ENCODE measurements at regions not wholly inside any gene's neighbourhood (a gene's known extent, or its start where the extent isn't known, plus 50 kb on each side); places are given as distances from the start of the nearest gene placed in this dataset.
"Not testable (repeated sequence)": the region's sequence is repeated elsewhere in the genome, so short reads cannot be mapped to it uniquely, and the experiment has no call there.

DNA sequence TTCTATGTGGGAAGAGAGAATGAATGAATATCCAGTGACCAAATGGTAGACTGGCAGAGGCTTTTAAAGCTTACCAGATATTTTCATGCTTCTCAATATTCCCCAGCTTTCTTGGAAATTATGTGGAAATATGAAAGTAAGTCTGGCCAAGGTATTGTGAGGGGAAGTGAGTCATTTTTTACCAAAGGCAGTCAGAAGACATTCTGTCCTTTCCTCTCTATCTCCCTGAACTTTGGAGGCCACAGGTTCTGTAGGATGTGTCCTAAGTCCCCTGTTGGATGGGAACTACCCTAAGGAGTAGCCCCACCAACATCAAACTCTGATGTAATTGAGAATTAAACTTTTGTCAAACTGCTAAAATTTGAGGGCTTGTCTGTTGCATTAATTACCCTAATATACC lies 593.8 kb upstream of the NRSN1 start:
- no peak for DNase-seq

DNA sequence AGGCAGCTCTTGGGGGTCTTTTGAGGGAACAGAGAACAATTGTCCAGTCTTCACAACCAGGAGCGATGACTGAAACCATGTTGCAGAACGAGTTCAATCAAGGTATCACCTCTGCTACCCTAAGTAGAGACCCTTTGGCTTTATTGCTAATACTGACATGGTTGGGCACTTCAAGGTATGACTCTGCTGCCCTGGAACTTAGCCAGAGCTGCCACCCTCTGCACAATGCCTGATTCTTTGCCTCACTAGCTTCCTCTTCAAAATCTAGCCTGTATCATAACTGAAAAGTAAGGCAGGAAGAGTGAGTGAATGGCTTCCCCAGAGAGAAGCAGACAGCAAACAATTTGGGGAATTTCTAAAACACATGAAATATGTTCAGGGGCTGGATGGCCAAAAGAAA lies 592.7 kb upstream of the NRSN1 start:
- no peak for DNase-seq

DNA sequence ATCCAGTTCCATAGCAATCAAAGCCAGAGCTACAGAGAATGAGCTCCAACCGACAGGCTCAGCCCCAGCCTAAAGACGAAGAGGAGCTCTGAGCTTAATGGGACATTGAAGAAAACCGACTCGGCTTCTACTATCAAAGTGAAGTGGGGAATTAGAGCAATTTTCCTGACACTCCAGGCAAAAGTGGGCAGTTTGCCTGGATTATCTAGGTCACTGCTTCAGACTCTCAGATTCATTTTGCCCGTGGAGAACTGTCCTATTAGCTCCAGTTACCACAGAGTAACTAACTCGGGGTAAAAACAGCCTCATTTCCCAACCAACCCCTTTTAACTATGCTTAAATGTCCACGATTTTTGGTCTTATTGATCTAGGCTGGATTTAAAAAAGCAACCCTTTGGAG lies 592.1 kb upstream of the NRSN1 start:
- DNase-seq: peak; percentile 29

DNA sequence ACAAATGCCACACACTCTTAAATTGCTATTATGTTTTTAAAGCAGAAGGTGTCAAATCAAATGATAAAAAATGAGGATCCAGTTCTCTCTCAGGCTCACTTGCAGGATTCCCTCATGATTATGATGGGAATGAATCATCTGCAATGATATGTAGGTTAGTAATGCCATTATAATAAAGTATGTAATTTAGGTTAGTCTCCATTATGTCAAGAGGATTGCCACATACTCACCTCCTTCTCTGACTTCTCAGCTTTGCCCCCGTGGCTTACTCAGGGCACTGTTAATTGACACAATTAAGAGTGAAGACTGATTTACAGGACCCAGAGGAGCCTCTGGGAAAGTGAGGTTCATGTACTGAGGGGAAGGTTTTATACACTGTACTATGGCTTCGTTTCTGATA lies 591.7 kb upstream of the NRSN1 start:
- no peak for DNase-seq

DNA sequence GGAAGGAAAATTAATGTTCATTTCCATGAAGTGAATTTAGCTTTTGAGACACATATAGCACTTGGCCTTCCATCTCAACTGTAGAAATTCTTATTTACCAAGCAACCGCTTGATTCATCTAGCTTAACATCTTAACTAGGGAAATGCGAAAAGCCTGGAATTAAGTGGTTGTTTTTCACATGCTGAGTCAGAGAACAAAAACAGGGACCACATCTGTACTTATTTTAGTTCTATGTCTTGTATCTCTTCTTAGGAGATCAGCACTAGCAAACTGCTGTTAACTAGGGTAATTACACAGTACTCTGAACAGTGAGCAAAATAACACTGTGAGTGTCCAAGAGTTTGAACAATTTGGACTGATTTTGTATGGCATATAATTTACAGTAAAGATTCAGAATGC lies 590.9 kb upstream of the NRSN1 start:
- no peak for DNase-seq

DNA sequence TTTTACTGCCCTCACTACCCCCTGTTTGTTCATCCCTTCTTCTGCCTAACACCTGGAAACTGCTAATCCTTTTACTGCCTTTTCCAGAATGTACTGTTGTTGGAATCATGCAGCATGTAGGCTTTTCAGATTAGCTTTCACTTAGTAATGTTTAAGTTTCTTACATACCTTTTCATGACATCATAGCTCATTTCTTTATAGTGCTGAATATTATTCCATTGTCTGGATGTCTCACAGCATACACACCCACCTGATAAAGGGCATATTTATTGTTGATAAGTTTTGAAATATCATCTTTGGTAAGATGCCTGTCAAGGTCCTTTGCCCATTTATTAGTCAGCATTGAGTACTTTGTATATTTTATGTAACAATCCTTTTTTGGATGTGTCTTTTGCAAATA lies 588.2 kb upstream of the NRSN1 start:
- no peak for DNase-seq

DNA sequence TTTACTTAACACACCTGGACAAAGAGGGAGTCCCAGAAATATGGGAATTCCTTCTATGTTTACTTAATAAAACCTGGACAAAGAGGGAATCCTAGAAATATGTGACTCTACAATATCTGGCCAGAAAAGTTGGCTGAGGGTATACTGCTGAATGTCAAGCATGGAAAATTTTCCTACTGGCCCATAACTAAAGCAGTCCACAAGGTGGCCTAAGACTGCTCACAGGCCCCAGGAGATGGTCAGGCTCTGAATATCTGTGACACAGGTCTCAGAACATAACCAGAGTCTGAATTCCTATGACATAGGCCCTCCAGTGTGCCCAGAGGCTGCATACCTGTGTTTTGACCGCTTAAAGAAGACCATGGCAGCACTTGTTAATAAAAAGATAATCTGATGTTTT lies 578.2 kb upstream of the NRSN1 start:
- DNase-seq: no peak

DNA sequence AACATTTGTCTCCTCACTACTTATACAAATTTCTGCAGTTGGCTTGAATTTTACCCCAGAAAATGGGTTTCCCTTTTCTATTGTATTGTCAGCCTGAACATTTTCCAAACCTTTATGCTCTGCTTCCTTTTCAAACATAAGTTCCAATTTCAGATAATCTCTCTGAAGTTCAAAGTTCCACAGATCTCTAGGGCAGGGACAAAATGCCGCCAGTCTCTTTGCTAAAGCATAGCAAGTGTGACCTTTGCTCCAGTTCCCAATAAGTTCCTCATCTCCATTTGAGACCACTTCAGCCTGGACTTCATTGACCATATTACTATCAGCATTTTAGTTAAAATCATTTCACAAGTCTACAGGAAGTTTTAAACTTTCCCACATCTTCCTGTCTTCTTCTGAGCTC lies 571.1 kb upstream of the NRSN1 start:
- not testable (repeated sequence) for DNase-seq

DNA sequence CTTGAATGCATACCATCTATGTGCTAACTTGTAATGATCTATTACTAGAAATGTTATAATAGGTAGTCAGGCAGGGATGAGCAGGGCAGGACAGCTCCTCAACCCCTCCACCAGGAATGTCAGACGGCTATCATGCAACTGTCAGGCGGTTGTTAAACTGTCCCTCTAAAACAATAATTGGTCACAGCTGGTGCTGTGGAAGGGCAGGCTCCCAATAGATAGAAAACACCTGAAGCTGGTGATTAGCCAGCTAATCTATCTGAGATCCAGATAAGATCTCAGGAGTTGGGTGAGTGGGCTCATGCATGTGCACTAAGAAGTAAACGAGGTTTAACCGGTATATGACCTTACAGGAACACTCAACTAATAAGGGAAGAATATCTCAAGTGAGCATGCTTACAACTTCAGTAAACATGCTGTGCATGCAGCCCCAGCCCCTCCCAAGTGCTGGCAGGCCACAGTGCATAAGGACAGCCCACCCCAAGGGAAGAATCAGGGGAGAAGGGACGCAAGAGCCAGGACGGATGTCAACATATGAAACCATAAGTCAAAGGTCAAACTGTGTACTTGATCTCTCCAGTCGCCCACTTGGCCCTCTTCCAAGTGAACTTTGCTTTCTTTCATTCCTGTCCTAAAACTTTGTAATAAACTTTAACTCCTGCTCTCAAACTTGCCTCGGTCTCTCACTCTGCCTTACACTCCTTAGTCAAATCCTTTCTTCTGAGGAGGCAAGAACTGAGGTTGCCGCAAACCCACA lies 566.2 kb upstream of the NRSN1 start:
- no peak for DNase-seq

DNA sequence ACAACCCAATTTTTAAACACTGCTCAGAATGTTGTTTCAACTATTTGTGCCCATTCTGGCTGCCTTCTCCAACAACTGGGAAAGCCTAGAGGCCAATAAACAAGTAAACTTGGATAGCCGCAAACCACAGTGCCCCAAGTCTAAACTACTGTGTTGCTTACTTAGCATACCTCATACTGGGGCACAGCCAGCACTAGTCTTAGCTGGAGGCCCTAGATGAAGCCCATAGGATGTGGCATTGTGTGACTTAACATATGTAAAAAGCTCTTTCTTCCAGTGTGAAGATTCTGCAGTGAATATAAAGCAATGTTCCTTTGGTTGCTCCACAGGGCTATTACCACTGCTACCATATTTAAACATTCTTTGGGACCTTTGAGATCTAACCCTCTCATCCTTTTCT lies 564.3 kb upstream of the NRSN1 start:
- DNase-seq: no peak

DNA sequence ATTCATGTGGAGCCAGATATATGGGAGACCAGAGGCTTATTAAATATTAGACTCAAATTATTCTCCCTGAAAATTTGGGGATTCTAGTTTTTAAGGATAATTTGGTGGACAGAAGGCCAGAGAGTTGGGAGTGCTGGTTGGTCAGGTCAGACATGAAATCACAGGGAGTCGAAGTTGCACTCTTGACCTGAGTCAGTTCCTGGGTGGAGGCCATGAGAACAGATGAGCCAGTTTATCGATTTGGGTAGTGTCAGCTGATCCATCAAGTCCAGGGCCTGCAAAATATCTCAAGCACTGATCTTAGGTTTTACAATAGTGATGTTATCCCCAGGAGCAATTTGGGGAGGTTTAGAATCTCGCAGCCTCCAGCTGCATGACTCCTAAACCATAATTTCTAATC lies 563.5 kb upstream of the NRSN1 start:
- DNase-seq: no peak

DNA sequence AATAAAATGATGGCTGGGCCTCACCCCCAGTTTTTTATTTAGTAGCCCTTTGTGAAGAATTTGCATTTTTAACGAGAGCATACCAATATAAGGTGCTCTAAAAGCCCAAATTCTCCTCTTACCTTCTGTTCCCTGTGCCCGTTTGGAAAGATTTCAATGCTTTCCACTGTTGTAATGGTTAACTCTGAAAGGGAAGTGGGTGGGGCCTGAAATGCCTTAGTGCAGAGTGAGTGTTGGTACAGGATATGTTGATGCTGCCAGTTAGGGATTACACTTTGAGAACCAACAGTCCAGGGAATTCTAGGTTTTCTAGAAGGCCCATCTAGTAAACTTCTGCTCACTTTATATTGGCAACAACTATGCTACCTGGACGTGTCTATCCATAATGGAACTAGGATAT lies 562.7 kb upstream of the NRSN1 start:
- no peak for DNase-seq

DNA sequence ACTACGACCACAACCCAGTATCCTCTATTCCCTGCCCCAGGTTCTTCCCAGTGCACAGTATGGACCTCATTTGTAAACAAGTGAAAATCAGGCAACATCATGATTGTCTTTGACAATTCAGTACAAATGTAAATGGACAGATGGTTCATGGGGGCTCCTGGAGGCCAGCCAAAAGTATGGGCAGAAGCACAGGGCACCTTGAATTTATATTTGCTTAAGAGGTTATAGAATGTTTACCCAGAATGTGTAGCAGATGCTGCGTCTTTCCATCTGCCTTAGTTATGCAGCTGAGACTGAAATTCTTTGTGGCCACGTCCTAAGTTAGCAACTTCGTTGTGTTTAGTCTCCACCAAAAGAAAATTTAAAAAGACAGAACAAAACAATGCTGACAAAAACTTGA lies 559.6 kb upstream of the NRSN1 start:
- DNase-seq: no peak

DNA sequence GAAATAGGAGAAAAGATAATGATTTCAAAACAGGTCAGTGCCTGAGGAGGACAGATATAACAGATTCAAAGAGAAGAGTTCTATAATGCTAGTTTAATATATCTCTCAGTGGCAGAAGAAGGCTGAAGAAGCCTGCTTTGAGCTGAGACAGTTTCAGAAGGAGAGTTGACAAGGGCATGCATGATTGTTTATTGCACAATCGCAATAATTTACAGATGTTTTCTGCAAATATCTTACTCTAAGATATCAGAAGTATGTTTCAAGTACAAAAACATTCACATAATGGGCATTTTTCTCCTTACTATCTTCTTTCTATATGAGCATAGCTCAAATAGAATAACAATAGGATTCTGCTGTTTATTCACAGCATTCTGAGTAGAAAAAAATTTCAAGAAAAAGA lies 557.7 kb upstream of the NRSN1 start:
- DNase-seq: no peak

DNA sequence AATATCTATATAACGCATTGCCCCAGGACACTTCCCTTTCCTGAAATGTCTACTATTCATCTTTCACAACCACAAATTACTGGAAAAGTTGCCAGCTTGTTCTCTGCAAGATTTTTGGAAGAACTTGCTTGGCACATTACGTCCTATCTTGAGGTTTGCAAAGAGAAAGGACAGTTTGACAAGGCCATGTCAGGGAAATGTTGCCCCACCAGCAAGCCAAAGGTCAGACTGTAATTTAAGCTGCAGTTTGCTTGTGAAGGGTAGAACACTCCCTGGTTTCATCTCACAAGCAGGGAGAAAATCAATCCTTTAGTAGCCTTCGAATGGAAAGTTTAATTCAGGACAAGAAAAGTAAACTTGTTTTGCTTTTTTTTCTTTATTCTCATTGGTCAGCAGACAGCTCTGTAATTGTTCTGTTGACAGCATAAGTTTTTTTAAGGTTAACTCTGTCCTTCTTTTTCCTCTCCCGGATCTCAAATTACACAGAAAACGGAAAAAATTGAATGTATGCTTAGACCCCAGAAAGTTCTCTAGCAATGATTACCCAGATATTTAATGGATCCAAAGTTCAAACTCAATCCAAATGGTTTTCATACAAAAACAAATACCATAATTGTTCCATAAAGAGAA lies 541.8 kb upstream of the NRSN1 start:
- DNase-seq: peak; percentile 2

DNA sequence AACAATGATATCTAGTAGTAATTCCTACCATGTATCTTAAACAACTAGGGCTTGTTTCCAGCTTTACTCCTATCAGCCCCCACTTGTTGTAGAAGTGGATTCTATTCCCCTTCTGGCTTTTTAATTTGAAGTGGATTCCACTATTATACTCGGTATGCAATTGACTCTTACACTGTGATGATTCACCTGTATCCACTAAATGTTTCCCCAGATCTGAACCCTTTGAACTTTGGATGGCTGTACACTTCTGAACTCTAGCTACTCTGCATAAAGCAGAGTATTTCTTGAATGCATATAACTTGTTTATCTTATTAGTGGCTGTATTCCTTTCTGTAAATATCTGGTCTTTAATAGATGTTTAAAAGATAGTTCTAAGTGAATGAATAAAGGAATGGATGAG lies 538.4 kb upstream of the NRSN1 start:
- DNase-seq: no peak

DNA sequence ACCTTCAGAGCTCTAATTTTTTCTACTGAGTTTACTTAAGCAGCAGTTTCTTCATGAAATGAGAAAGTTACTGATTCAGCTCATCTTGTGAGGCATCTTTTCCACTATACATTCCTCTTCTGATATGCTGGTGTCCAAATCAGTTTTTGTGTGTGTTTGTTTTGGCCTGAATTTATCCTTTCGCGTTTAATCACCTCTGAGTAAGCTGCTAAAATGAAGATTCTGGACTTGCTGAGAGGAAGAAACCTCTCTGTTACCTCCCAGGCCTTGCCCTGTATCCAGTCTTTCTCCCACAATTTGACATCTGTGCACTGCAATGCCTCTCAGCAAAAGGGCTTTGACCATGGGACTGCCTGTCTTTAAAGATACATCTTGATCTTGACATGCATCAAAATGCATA lies 536.2 kb upstream of the NRSN1 start:
- no peak for DNase-seq

DNA sequence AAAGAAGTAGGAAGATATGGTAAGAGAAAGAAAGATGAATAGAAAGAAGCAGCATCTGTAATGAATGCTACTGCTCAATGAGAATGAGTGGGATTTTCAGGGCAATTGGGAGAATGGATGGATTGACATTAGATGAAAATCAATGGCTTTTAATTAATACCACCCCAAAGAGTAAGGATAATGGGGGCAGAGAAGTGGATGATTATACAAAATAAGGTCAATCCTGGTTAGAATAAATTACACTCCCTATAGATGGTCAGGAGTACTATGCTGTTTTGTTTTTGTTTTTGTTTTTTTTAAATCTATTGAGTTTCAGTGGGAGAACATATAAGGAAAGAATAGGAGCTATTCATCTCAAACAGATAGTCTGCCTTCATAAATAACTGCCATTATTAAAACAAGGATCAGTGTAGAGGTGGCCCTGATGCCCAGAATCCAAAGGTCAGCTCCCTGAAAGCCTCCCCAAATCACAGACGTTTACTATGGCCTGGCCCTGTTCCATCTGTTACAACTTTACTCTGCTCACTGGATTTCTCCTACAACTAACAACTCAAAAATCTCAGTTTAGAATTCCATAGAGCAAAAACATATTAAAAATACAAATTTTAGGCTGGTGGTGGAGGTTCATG lies 535.4 kb upstream of the NRSN1 start:
- DNase-seq: no peak

DNA sequence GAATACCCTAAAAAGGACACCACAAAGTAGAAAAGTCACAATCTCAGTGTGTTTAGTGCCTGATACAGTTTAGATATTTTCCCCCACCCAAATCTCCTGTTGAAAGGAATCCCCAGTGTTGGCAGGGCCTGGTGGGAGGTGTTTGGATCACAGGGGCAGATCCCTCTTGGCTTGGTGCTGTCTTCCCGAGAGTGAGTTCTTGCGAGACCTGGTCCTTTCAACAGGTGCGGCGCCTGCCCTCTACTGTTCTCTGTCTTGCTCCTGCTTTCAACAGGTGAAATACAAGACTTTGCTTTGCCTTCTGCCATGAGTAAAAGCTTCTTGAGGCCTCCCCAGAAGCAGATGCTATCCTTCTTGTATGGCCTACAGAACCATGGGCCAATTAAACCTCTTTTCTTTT lies 534.3 kb upstream of the NRSN1 start:
- no peak for DNase-seq

DNA sequence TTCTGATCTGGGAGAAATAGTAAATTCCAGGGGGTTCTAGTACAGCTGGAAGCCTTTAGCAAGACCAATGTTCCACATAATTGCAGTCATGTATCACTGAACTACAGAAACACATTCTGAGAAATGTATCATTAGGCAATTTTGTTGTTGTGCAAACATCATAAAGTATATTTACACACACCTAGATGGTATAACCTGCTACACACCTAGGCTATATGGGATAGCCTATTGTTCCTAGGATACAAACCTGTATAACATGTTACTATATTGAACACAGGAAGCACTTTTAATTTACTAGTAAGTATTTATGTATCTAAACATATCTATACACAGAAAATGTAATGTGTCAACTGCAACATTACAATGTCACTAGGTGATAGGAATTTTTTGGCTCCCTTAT lies 525.9 kb upstream of the NRSN1 start:
- DNase-seq: no peak

DNA sequence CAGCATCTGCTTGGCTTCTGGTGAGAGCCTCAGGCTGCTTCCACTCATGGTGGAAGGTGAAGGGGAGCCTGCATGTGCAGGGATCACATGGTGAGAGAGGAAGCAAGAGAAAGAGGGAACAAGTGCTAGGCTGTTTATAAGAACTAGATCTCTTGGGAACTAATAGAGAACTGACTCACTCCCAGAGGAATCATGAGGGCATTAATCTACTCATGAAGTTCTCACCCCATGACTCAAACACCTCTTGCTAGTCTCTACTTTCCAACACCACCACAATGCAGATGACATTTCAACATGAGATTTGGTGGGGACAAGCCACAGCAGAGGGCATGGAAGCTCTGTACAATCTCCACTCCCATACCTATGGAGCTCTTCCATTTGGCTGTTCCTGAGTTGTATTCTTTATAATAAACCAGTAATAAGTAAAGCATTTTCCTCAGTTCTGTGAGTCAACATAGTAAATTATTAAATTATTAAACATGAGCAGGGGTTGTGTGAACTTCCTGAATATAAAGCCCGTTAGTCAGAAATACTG lies 524.1 kb upstream of the NRSN1 start:
- no peak for DNase-seq

DNA sequence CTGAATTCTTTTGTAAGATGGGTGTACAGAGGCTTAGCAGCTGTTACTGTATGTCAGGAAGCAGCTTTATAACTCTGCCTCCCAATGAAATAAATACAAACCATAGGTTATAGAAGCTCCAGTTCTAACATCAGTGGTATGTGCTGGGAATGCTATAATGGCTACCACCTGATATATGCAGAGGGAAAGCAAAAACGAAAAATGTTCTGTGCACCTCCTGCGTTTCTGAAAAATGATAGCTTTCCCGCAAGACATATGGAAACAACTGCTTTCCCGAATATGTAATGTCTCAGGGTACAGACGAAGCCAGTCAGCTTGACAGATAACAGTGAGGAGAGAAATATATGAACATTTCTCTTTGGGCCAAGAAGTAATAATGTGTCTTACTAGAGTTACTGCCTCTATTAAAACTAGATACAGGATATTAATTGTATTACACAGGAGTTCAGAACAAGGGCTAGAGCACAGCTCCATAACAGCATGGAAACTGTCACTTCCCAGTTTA lies 517.0 kb upstream of the NRSN1 start:
- peak; percentile 37 for DNase-seq

DNA sequence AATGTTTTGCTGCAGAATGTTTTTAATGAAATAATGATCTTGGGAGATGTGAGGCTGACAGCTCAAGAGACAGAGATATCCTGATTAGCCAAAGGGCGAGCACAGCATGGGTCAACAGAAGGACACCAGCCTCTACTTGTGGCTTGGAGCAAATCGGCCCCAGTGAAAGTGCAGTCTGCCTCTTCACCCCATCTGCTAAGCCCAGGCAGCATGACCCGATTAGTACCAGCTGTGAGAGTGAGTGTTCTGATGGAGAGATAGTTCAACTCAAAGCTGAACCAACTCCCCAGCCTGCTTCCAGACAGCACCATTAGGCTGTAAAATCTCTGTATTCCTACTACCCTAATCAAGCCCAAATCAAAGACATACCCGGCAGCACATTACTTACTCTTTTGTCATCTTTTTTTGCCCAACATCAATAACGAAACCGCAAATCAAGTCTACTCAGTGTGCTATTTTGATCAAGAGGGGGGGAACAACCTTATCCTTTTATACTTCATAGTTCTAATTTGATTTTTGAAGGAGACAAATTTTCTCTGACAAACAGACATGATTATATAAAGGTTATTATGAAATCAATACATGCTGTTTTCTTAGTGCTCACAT lies 514.1 kb upstream of the NRSN1 start:
- peak; percentile 86 for DNase-seq

DNA sequence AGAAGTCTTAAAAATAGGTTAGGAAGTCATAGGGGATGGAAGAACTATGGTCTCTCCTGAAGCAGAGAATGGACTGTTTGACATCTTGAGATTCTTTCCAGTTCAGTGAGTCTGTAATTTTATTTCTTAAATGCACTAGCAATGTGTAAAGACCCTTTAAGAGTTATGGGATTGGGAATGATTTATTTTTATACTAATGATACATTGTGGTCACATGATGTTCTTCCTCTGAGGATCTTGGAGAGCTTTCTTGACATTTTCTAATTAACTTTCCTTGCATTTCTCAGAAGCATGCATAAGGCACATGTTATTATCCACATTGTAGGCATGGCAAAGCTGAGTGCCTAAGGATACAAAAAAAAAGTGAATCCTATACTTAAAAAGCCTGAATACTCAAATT lies 507.6 kb upstream of the NRSN1 start:
- DNase-seq: no peak

All from eye (tissue), 1 donor.